GM18951 (cell line): ENCODE measurements at regions not wholly inside any gene's neighbourhood (a gene's known extent, or its start where the extent isn't known, plus 50 kb on each side); places are given as distances from the start of the nearest gene placed in this dataset.

ENCODE experiments used
- POLR2A ChIP-seq: IDR thresholded peaks from 4 replicates; pipeline ENCODE4 v1.6.1; 2011; ENCODE audit warnings: mild to moderate bottlenecking; ENCODE audit not compliant: insufficient read length, insufficient read depth; ENCODE audit errors: extremely low read depth
- in situ Hi-C: fragments of 300-500 bp; cut with MboI; formaldehyde crosslinking; loops from one replicate; pipeline ENCODE4 v1.12.0; 2022; ENCODE audit warnings: low sequenced_read_pairs, mixed read lengths, inconsistent platforms; ENCODE audit not compliant: unreplicated experiment

DNA sequence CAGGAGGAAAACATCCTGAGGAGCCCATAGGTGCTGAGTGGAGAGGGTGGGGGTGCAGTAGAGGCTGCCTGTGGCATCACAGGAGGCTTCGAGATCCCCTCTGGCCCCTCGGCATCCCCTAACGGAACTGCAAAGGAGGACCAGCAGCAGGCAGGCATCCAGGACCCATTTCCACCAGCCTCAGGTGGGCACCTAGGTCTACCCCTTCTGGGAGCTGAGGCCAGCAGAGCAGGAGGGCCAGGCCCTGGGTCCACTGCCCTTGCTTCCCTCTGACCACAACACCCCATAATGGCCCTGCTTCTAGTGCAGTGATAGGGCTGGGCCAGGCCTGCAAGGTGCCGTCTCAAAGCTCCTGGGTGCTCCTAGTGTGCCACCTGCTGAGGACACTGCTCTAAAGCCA lies 723.0 kb downstream of the PTPRU start:
- in situ Hi-C loops = no loop called here
- no peak for TF ChIP-seq POLR2A

DNA sequence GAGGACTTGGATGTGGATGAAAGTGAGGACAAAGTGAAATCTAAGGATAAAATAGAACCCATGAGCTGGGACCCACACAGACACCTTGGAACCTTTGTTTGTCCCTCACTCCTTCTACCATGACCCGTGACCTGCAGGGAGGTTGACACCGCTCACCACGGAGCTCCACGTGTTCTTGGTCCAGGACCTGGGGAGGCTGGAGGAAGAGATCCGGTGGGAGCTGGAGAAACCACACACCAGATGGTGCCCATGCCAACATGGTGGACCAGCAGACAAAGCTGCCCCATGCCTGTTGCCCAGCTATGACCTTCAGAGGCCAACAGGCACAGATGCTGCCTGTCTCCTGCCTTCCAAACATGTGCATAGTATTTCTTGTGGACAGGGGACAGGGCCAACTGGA lies 721.9 kb downstream of the PTPRU start:
- in situ Hi-C loops = no loop called here

GRCh38 chr1:29956349-29957030 lies 720.2 kb downstream of the PTPRU start:
- in situ Hi-C loops = no loop called here
- TF ChIP-seq POLR2A = no peak

More for the DNA sequence above, 721.9 kb downstream of the PTPRU start:
- TF ChIP-seq POLR2A = no peak

- in situ Hi-C loops = no loop called here
- no peak for TF ChIP-seq POLR2A
These were observed 718.3 kb downstream of the PTPRU start for GRCh38 chr1:29954591-29954990.

DNA sequence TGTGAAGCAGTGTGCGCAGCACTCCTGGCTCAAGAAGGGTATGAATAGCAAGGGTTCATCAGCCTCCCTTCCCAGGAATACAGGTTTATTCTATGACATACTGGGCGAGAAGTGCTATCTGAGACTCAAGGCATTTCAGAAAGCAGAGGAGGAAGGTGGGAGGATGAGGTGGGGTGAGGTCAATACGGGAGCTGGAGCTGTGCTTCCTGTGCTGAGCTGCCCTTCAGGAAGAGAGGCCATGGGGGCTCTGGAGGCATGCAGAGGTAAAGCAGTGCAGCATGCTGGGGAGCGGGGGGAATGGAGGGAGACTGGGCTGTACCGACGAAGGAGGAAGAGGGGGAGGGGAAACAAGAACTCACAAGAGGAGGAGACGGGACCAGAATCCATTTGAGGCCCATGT lies 717.6 kb downstream of the PTPRU start:
- no peak for TF ChIP-seq POLR2A
- in situ Hi-C loops = no loop called here

- TF ChIP-seq POLR2A = no peak
- in situ Hi-C loops = no loop called here
These were observed 713.4 kb downstream of the PTPRU start for GRCh38 chr1:29949676-29950075.

DNA sequence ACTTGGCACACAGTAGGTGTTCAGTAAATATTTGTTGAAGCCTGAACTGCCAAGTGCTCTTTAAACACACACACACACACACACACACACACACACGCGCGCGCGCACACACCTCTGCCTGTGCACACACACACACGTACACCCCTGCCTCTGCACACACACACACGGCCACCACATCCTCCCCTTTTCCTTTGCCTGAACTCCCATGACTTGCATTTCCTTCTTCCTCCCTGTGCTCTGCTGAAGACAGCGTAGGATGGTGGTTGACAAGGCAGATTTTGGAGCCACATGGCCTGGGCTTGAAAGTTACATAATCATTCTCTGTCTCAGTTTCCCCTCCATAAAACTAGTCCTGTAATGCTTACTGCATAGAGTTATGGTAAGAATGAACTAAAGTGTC lies 712.3 kb downstream of the PTPRU start:
- no peak for TF ChIP-seq POLR2A
- in situ Hi-C loops = no loop called here

GRCh38 chr1:29946057-29946456 lies 709.7 kb downstream of the PTPRU start:
- TF ChIP-seq POLR2A = no peak
- in situ Hi-C loops = no loop called here

DNA sequence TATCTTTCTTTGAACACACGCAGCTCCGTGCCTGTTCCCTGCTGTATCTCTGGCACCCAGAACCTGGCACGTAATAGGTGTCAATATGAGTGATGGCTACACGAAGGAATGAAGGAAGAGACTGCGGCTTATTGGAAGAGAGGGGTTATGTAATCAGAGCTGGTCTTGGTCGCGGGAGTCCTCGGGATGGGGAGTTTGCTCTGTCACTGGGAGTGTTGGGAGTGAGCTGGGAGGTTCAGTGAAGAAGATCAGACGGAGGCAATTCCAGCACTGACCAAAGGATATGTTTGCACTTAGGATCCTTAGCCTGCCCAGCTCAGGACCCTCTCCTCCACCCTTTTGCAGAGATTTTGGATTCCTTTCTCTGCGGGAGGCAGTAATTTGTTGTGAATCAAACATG lies 709.1 kb downstream of the PTPRU start:
- no peak for TF ChIP-seq POLR2A

GRCh38 chr1:29944253-29944905 lies 708.1 kb downstream of the PTPRU start:
- no peak for TF ChIP-seq POLR2A
- in situ Hi-C loops = no loop called here

More for the DNA sequence above, 709.1 kb downstream of the PTPRU start:
- in situ Hi-C loops = no loop called here

- in situ Hi-C loops = no loop called here
- no peak for TF ChIP-seq POLR2A
These were observed 706.7 kb downstream of the PTPRU start for GRCh38 chr1:29943034-29943433.

GRCh38 chr1:29939079-29939478 lies 702.8 kb downstream of the PTPRU start:
- no peak for TF ChIP-seq POLR2A
- in situ Hi-C loops = no loop called here

- no peak for TF ChIP-seq POLR2A
- in situ Hi-C loops = no loop called here
These were observed 701.0 kb downstream of the PTPRU start for GRCh38 chr1:29937356-29937755.

- TF ChIP-seq POLR2A = no peak
- in situ Hi-C loops = no loop called here
These were observed 699.8 kb downstream of the PTPRU start for GRCh38 chr1:29936031-29936544.
